ENCODE measurements at regions not wholly inside any gene's neighbourhood (a gene's known extent, or its start where the extent isn't known, plus 50 kb on each side); places are given as distances from the start of the nearest gene placed in this dataset.

DNA sequence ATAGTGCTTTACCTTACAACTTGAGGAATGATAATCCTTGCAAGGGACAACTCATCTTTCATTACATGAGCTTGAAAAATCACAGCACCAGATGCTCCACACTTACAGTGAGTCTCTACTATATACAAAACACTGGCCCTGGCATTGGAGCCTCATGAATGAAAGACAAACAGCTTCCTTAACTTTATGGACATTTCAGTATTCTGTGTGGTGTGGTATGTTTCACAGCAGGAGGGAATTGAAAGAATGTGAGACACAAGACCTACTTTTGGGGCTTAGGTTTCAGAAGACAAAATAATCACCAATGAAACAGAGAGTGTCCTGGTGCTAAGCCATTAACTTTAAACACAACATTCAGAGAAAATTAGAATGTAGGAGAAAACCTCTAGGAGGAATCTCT, 1249.6 kb downstream of the XPNPEP1 start:
- Histone ChIP-seq H3K4me1 (ENCODE audit: insufficient read depth, low read length) (no peaks in the 10 kb centered on the region), H3K9ac (ENCODE audit: low read length) (no peak overlapping the region), H3K36me3 (ENCODE audit: low read depth, low read length) (no peaks in the 10 kb centered on the region), H3K27ac (ENCODE audit: low read length) (no peak overlapping the region), H3K4me3 (ENCODE audit: low read length) (no peak overlapping the region), H3K4me2 (ENCODE audit: low read length) (no peak overlapping the region), H3K27me3 (ENCODE audit: low read length) (no peaks in the 10 kb centered on the region), H2AFZ (ENCODE audit: low read length) (no peak overlapping the region), H4K20me1 (ENCODE audit: low read length) (no peaks in the 10 kb centered on the region), H3K9me3 (ENCODE audit: low read length) (no peaks in the 10 kb centered on the region), H3K9me2 (replicated peaks; ENCODE audit: low read length) (no peaks in the 10 kb centered on the region), H3K79me2 (ENCODE audit: low read length) (no peaks in the 10 kb centered on the region), H3F3A (ENCODE audit: low read length, unreplicated experiment) (no peaks in the 10 kb centered on the region)
- ChIA-PET POLR2A (ENCODE audit: unreplicated experiment) (no interaction called here), CTCF (no interaction called here)
- no peak for ATAC-seq
- DNase-seq: no peak
- TF ChIP-seq EZH2phosphoT487 (IDR thresholded peaks at IDR 0.05; ENCODE audit: borderline replicate concordance, low read length): no peak
- TF ChIP-seq, protein P1, sequence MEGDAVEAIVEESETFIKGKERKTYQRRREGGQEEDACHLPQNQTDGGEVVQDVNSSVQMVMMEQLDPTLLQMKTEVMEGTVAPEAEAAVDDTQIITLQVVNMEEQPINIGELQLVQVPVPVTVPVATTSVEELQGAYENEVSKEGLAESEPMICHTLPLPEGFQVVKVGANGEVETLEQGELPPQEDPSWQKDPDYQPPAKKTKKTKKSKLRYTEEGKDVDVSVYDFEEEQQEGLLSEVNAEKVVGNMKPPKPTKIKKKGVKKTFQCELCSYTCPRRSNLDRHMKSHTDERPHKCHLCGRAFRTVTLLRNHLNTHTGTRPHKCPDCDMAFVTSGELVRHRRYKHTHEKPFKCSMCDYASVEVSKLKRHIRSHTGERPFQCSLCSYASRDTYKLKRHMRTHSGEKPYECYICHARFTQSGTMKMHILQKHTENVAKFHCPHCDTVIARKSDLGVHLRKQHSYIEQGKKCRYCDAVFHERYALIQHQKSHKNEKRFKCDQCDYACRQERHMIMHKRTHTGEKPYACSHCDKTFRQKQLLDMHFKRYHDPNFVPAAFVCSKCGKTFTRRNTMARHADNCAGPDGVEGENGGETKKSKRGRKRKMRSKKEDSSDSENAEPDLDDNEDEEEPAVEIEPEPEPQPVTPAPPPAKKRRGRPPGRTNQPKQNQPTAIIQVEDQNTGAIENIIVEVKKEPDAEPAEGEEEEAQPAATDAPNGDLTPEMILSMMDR (conservative IDR thresholded peaks at IDR 0.05; ENCODE audit: low read depth, low read length): no peak
- TF ChIP-seq EZH2 (IDR thresholded peaks at IDR 0.05; ENCODE audit: low read length, unreplicated experiment): no peak
- no TSS peak for BruUV-seq (replicated peaks)
- intact Hi-C loops (cut with micrococcal nuclease): no loop called here

GRCh38 chr10:108663587-108663986, 1259.7 kb downstream of the XPNPEP1 start:
- no peak overlapping the region for H3K9ac ChIP-seq (ENCODE audit: low read length)
- H3K4me2 ChIP-seq (ENCODE audit: low read length): no peak overlapping the region
- ATAC-seq: no peak
- no peaks in the 10 kb centered on the region for H3K36me3 ChIP-seq (ENCODE audit: low read depth, low read length)
- H4K20me1 ChIP-seq (ENCODE audit: low read length): no peaks in the 10 kb centered on the region
- CTCF ChIA-PET: no interaction called here
- DNase-seq: no peak
- H3K9me2 ChIP-seq (replicated peaks; ENCODE audit: low read length): no peaks in the 10 kb centered on the region
- H3K4me1 ChIP-seq (ENCODE audit: insufficient read depth, low read length): no peaks in the 10 kb centered on the region
- no peak overlapping the region for H2AFZ ChIP-seq (ENCODE audit: low read length)
- H3K4me3 ChIP-seq (ENCODE audit: low read length): no peak overlapping the region
- TF ChIP-seq EZH2 (IDR thresholded peaks at IDR 0.05; ENCODE audit: low read length, unreplicated experiment): no peak
- TF ChIP-seq, protein P1 (conservative IDR thresholded peaks at IDR 0.05; ENCODE audit: low read depth, low read length): no peak
- TF ChIP-seq EZH2phosphoT487 (IDR thresholded peaks at IDR 0.05; ENCODE audit: borderline replicate concordance, low read length): no peak
- no TSS peak for BruUV-seq (replicated peaks)
- no peaks in the 10 kb centered on the region for H3F3A ChIP-seq (ENCODE audit: low read length, unreplicated experiment)
- H3K9me3 ChIP-seq (ENCODE audit: low read length): no peaks in the 10 kb centered on the region
- H3K27me3 ChIP-seq (ENCODE audit: low read length): no peaks in the 10 kb centered on the region
- intact Hi-C loops (cut with micrococcal nuclease): no loop called here
- POLR2A ChIA-PET (ENCODE audit: unreplicated experiment): interaction anchor here (0.6 kb wide), 1 partner anchor 1547 kb away, joined by 6 read pairs; no protein-coding TSS in a partner anchor
- H3K27ac ChIP-seq (ENCODE audit: low read length): no peak overlapping the region
- H3K79me2 ChIP-seq (ENCODE audit: low read length): no peaks in the 10 kb centered on the region

DNA sequence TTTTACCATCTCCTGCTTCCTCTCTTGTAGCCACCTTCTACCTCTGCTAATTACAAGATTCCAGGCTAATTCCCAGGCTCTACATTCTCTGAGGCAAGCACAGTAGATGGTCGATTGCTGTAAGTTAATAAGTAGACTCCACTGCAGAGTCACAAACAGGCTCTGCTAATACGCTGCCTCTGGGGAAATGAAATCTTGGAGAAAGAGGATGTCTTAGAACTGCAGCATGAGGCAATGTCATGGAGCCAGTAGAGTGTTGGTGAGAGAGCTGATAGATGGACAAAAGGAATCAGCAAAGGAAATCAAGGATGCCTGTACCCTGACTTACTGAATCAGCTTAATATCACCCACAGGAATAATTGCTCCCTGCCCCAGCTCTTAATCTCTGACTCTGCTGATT, 1260.3 kb downstream of the XPNPEP1 start:
- TF ChIP-seq, protein P1 (conservative IDR thresholded peaks at IDR 0.05; ENCODE audit: low read depth, low read length): no peak
- TF ChIP-seq EZH2 (IDR thresholded peaks at IDR 0.05; ENCODE audit: low read length, unreplicated experiment) (no peak), EZH2phosphoT487 (IDR thresholded peaks at IDR 0.05; ENCODE audit: borderline replicate concordance, low read length) (no peak)
- Histone ChIP-seq H3K9ac (ENCODE audit: low read length) (no peak overlapping the region), H4K20me1 (ENCODE audit: low read length) (no peaks in the 10 kb centered on the region), H3K4me3 (ENCODE audit: low read length) (no peak overlapping the region), H3K4me1 (ENCODE audit: insufficient read depth, low read length) (no peaks in the 10 kb centered on the region), H3K9me3 (ENCODE audit: low read length) (no peaks in the 10 kb centered on the region), H3K27ac (ENCODE audit: low read length) (no peak overlapping the region), H3K9me2 (replicated peaks; ENCODE audit: low read length) (no peaks in the 10 kb centered on the region), H3F3A (ENCODE audit: low read length, unreplicated experiment) (no peaks in the 10 kb centered on the region), H3K4me2 (ENCODE audit: low read length) (no peak overlapping the region), H3K27me3 (ENCODE audit: low read length) (no peaks in the 10 kb centered on the region), H3K36me3 (ENCODE audit: low read depth, low read length) (no peaks in the 10 kb centered on the region), H2AFZ (ENCODE audit: low read length) (no peak overlapping the region), H3K79me2 (ENCODE audit: low read length) (no peaks in the 10 kb centered on the region)
- ChIA-PET CTCF (no interaction called here), POLR2A (ENCODE audit: unreplicated experiment) (interaction anchor here (0.6 kb wide), 1 partner anchor 1548 kb away, joined by 6 read pairs; no protein-coding TSS in a partner anchor)
- BruUV-seq (replicated peaks): no TSS peak
- intact Hi-C loops (cut with micrococcal nuclease): no loop called here
- ATAC-seq (no peak), DNase-seq (no peak)
